ENCODE measurements at regions not wholly inside any gene's neighbourhood (a gene's known extent, or its start where the extent isn't known, plus 50 kb on each side); places are given as distances from the start of the nearest gene placed in this dataset.

GRCh38 chr12:116650585-116651087, 87.2 kb downstream of the SPRING1 start:
- no peaks in the 10 kb centered on the region for H3K9me3 ChIP-seq (ENCODE audit: severe bottlenecking)
- TF ChIP-seq CTCF (IDR thresholded peaks at IDR 0.05; ENCODE audit: poor library complexity, severe bottlenecking): no peak
- ATAC-seq (ENCODE audit: low read depth) (no peak), DNase-seq (ENCODE audit: low spot score) (no peak)
- no peak overlapping the region for H3K4me3 ChIP-seq (ENCODE audit: severe bottlenecking)
- H3K4me1 ChIP-seq (ENCODE audit: insufficient read depth, poor library complexity, severe bottlenecking): no peaks in the 10 kb centered on the region
- H3K27ac ChIP-seq (ENCODE audit: poor library complexity, severe bottlenecking): no peak overlapping the region
- H3K27me3 ChIP-seq (ENCODE audit: insufficient read depth, poor library complexity, severe bottlenecking): no peaks in the 10 kb centered on the region
- no peaks in the 10 kb centered on the region for H3K36me3 ChIP-seq (ENCODE audit: low read depth)

- ATAC-seq (ENCODE audit: low read depth): no peak
- H3K9me3 ChIP-seq (ENCODE audit: severe bottlenecking): no peaks in the 10 kb centered on the region
- no peak for TF ChIP-seq CTCF (IDR thresholded peaks at IDR 0.05; ENCODE audit: poor library complexity, severe bottlenecking)
These were observed 87.8 kb downstream of the SPRING1 start for GRCh38 chr12:116650062-116650461.

GRCh38 chr12:116647813-116648212, 88.6 kb downstream of the MAP1LC3B2 start:
- Histone ChIP-seq H3K9me3 (ENCODE audit: severe bottlenecking) (no peaks in the 10 kb centered on the region), H3K4me1 (ENCODE audit: insufficient read depth, poor library complexity, severe bottlenecking) (no peaks in the 10 kb centered on the region), H3K36me3 (ENCODE audit: low read depth) (no peaks in the 10 kb centered on the region), H3K4me3 (ENCODE audit: severe bottlenecking) (no peak overlapping the region), H3K27ac (ENCODE audit: poor library complexity, severe bottlenecking) (no peak overlapping the region), H3K27me3 (ENCODE audit: insufficient read depth, poor library complexity, severe bottlenecking) (no peaks in the 10 kb centered on the region)
- ATAC-seq (ENCODE audit: low read depth): no peak
- no peak for TF ChIP-seq CTCF (IDR thresholded peaks at IDR 0.05; ENCODE audit: poor library complexity, severe bottlenecking)
- DNase-seq (ENCODE audit: low spot score): no peak

More at GRCh38 chr12:116650062-116650461, 87.8 kb downstream of the SPRING1 start:
- Histone ChIP-seq H3K27me3 (ENCODE audit: insufficient read depth, poor library complexity, severe bottlenecking) (no peaks in the 10 kb centered on the region), H3K27ac (ENCODE audit: poor library complexity, severe bottlenecking) (no peak overlapping the region), H3K36me3 (ENCODE audit: low read depth) (no peaks in the 10 kb centered on the region), H3K4me1 (ENCODE audit: insufficient read depth, poor library complexity, severe bottlenecking) (no peaks in the 10 kb centered on the region), H3K4me3 (ENCODE audit: severe bottlenecking) (no peak overlapping the region)
- no peak for DNase-seq (ENCODE audit: low spot score)

GRCh38 chr12:116646901-116647300, 87.7 kb downstream of the MAP1LC3B2 start:
- Histone ChIP-seq H3K4me3 (ENCODE audit: severe bottlenecking) (no peak overlapping the region), H3K4me1 (ENCODE audit: insufficient read depth, poor library complexity, severe bottlenecking) (no peaks in the 10 kb centered on the region), H3K36me3 (ENCODE audit: low read depth) (no peaks in the 10 kb centered on the region), H3K27ac (ENCODE audit: poor library complexity, severe bottlenecking) (no peak overlapping the region), H3K27me3 (ENCODE audit: insufficient read depth, poor library complexity, severe bottlenecking) (no peaks in the 10 kb centered on the region), H3K9me3 (ENCODE audit: severe bottlenecking) (no peaks in the 10 kb centered on the region)
- no peak for TF ChIP-seq CTCF (IDR thresholded peaks at IDR 0.05; ENCODE audit: poor library complexity, severe bottlenecking)
- no peak for ATAC-seq (ENCODE audit: low read depth)
- no peak for DNase-seq (ENCODE audit: low spot score)

- Histone ChIP-seq H3K9me3 (ENCODE audit: severe bottlenecking) (no peaks in the 10 kb centered on the region), H3K27me3 (ENCODE audit: insufficient read depth, poor library complexity, severe bottlenecking) (no peaks in the 10 kb centered on the region), H3K27ac (ENCODE audit: poor library complexity, severe bottlenecking) (no peak overlapping the region), H3K4me3 (ENCODE audit: severe bottlenecking) (no peak overlapping the region), H3K4me1 (ENCODE audit: insufficient read depth, poor library complexity, severe bottlenecking) (no peaks in the 10 kb centered on the region), H3K36me3 (ENCODE audit: low read depth) (no peaks in the 10 kb centered on the region)
- no peak for DNase-seq (ENCODE audit: low spot score)
- no peak for TF ChIP-seq CTCF (IDR thresholded peaks at IDR 0.05; ENCODE audit: poor library complexity, severe bottlenecking)
- no peak for ATAC-seq (ENCODE audit: low read depth)
These were observed 85.6 kb downstream of the MAP1LC3B2 start for GRCh38 chr12:116644806-116645205.

Data from RWPE2 (cell line).